K562 (cell line): ENCODE measurements at regions not wholly inside any gene's neighbourhood (a gene's known extent, or its start where the extent isn't known, plus 50 kb on each side); places are given as distances from the start of the nearest gene placed in this dataset.

Experiments used
- CXXC5 ChIP-seq: fragments of 250-450 bp; sonication (Bioruptor Pico); IDR thresholded peaks from 2 replicates; pipeline ENCODE4 v1.8.0; 2022; ENCODE audit warnings: inconsistent platforms, mild to moderate bottlenecking, moderate library complexity
- FOXM1 ChIP-seq, 2 experiments: fragments of 450-650 bp in 1 of 2; sonication (generic) in 1 of 2; formaldehyde crosslinking in 1 of 2; IDR thresholded peaks; 2 replicates each; pipeline versions ENCODE4 v1.6.1 to v1.9.0; 2017 to 2022; ENCODE audit warnings: low read depth in 2 of 2, mild to moderate bottlenecking in 2 of 2, missing genetic modification reagents in 1 of 2, moderate library complexity in 1 of 2
- NONO ChIP-seq, 2 experiments: fragments of 200-400 bp in 1 of 2; fragments of 450-650 bp in 1 of 2; formaldehyde crosslinking in 1 of 2; IDR thresholded peaks; 2 replicates each; pipeline ENCODE4 v1.6.1; 2017; ENCODE audit warnings: low read depth in 2 of 2, mild to moderate bottlenecking in 2 of 2, moderate library complexity in 2 of 2, low read length in 1 of 2
- NR2C2 ChIP-seq, 2 experiments: fragments of 200-800 bp in 1 of 2; sonication (Bioruptor generic) in 1 of 2; sonication (generic) in 1 of 2; formaldehyde crosslinking in 1 of 2; IDR thresholded peaks; 2 replicates each; pipeline versions ENCODE4 v1.6.1 to v1.8.0; 2016 to 2022; ENCODE audit warnings: mild to moderate bottlenecking in 1 of 2, missing compliant biosample characterization in 1 of 2, missing genetic modification characterization in 1 of 2, missing genetic modification reagents in 1 of 2
- TAL1 ChIP-seq: fragments of 450-650 bp; IDR thresholded peaks from 2 replicates; pipeline ENCODE4 v1.6.1; 2016; ENCODE audit warnings: mild to moderate bottlenecking
- YY1 ChIP-seq, 3 experiments: IDR thresholded peaks; 2 replicates each; pipeline ENCODE4 v1.6.1; 2011; ENCODE audit warnings: low read length in 2 of 3, mild to moderate bottlenecking in 2 of 3, moderate library complexity in 2 of 3, borderline replicate concordance in 1 of 3, control low read depth in 1 of 3, low read depth in 1 of 3; ENCODE audit not compliant: insufficient read depth in 3 of 3, insufficient replicate concordance in 2 of 3, control insufficient read depth in 1 of 3, insufficient read length in 1 of 3; ENCODE audit errors: extremely low read depth in 1 of 3
- ZNF830 ChIP-seq: fragments of 250-450 bp; sonication (Bioruptor Pico); IDR thresholded peaks from 2 replicates; pipeline ENCODE4 v1.5.0; 2021; ENCODE audit warnings: mild to moderate bottlenecking
- TF ChIP-seq, protein P1 (sequence below), 2 experiments: fragments of 450-650 bp; IDR thresholded peaks; 2 replicates each; pipeline ENCODE4 v1.6.1; 2018; ENCODE audit warnings: mild to moderate bottlenecking in 2 of 2, low read depth in 1 of 2; ENCODE audit not compliant: partially characterized antibody in 2 of 2
- TF ChIP-seq, protein P2 (sequence below): sonication (generic); formaldehyde crosslinking; IDR thresholded peaks from 2 replicates; pipeline ENCODE4 v1.8.1; 2022; ENCODE audit warnings: missing genetic modification reagents
- TF ChIP-seq, protein P3 (sequence below): fragments of 250-450 bp; sonication (Bioruptor Pico); IDR thresholded peaks from 2 replicates; pipeline ENCODE4 v1.5.0; 2020; ENCODE audit warnings: mild to moderate bottlenecking, borderline replicate concordance

DNA sequence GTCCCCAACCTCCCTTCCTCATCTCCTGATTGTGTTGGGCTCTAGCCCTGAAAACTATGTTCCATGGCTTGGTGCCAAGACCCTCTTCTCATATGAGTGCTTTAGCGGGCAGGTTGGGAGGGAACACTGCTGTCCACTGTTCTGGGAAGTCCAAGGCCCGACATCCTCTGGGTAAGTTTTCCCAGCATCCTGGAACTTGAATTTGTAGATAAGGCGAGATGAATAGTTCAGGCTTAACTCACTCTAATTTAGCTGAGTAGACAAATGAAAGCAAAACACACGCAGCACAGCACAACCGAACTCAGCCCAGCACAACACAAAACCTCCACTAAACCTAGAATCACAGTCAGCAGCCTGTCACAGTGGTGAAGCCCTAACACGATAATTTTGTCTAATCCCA lies 95.3 kb upstream of the SLC28A3 start:
- no peak for TF ChIP-seq ZNF830 (CRISPR knock-in tag)
- TF ChIP-seq, protein P1, sequence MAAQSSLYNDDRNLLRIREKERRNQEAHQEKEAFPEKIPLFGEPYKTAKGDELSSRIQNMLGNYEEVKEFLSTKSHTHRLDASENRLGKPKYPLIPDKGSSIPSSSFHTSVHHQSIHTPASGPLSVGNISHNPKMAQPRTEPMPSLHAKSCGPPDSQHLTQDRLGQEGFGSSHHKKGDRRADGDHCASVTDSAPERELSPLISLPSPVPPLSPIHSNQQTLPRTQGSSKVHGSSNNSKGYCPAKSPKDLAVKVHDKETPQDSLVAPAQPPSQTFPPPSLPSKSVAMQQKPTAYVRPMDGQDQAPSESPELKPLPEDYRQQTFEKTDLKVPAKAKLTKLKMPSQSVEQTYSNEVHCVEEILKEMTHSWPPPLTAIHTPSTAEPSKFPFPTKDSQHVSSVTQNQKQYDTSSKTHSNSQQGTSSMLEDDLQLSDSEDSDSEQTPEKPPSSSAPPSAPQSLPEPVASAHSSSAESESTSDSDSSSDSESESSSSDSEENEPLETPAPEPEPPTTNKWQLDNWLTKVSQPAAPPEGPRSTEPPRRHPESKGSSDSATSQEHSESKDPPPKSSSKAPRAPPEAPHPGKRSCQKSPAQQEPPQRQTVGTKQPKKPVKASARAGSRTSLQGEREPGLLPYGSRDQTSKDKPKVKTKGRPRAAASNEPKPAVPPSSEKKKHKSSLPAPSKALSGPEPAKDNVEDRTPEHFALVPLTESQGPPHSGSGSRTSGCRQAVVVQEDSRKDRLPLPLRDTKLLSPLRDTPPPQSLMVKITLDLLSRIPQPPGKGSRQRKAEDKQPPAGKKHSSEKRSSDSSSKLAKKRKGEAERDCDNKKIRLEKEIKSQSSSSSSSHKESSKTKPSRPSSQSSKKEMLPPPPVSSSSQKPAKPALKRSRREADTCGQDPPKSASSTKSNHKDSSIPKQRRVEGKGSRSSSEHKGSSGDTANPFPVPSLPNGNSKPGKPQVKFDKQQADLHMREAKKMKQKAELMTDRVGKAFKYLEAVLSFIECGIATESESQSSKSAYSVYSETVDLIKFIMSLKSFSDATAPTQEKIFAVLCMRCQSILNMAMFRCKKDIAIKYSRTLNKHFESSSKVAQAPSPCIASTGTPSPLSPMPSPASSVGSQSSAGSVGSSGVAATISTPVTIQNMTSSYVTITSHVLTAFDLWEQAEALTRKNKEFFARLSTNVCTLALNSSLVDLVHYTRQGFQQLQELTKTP (IDR thresholded peaks at IDR 0.05; ENCODE audit: low read depth in 1 of 2, partially characterized antibody in 2 of 2), result no peak
- no peak for TF ChIP-seq NONO (IDR thresholded peaks at IDR 0.05; ENCODE audit: low read depth in 2 of 2, low read length in 1 of 2)
- no peak for TF ChIP-seq CXXC5
- TF ChIP-seq FOXM1 (IDR thresholded peaks at IDR 0.05; ENCODE audit: low read depth), result no peak
- no peak for TF ChIP-seq FOXM1 (CRISPR knock-in tag; IDR thresholded peaks at IDR 0.05; ENCODE audit: low read depth)
- TF ChIP-seq, protein P2, sequence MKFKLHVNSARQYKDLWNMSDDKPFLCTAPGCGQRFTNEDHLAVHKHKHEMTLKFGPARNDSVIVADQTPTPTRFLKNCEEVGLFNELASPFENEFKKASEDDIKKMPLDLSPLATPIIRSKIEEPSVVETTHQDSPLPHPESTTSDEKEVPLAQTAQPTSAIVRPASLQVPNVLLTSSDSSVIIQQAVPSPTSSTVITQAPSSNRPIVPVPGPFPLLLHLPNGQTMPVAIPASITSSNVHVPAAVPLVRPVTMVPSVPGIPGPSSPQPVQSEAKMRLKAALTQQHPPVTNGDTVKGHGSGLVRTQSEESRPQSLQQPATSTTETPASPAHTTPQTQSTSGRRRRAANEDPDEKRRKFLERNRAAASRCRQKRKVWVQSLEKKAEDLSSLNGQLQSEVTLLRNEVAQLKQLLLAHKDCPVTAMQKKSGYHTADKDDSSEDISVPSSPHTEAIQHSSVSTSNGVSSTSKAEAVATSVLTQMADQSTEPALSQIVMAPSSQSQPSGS, result no peak
- TF ChIP-seq NR2C2 (CRISPR knock-in tag; IDR thresholded peaks at IDR 0.05), result no peak
- no peak for TF ChIP-seq NR2C2 (tag; IDR thresholded peaks at IDR 0.05)
- no peak for TF ChIP-seq YY1 (IDR thresholded peaks at IDR 0.05; ENCODE audit: borderline replicate concordance in 1 of 3, control insufficient read depth in 1 of 3, extremely low read depth in 1 of 3, insufficient read depth in 3 of 3, insufficient read length in 1 of 3, insufficient replicate concordance in 2 of 3, low read depth in 1 of 3, low read length in 2 of 3)
- TF ChIP-seq, protein P3, sequence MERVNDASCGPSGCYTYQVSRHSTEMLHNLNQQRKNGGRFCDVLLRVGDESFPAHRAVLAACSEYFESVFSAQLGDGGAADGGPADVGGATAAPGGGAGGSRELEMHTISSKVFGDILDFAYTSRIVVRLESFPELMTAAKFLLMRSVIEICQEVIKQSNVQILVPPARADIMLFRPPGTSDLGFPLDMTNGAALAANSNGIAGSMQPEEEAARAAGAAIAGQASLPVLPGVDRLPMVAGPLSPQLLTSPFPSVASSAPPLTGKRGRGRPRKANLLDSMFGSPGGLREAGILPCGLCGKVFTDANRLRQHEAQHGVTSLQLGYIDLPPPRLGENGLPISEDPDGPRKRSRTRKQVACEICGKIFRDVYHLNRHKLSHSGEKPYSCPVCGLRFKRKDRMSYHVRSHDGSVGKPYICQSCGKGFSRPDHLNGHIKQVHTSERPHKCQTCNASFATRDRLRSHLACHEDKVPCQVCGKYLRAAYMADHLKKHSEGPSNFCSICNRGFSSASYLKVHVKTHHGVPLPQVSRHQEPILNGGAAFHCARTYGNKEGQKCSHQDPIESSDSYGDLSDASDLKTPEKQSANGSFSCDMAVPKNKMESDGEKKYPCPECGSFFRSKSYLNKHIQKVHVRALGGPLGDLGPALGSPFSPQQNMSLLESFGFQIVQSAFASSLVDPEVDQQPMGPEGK (CRISPR knock-in tag), result no peak
- no peak for TF ChIP-seq TAL1
